ENCODE measurements at regions not wholly inside any gene's neighbourhood (a gene's known extent, or its start where the extent isn't known, plus 50 kb on each side); places are given as distances from the start of the nearest gene placed in this dataset.

DNA sequence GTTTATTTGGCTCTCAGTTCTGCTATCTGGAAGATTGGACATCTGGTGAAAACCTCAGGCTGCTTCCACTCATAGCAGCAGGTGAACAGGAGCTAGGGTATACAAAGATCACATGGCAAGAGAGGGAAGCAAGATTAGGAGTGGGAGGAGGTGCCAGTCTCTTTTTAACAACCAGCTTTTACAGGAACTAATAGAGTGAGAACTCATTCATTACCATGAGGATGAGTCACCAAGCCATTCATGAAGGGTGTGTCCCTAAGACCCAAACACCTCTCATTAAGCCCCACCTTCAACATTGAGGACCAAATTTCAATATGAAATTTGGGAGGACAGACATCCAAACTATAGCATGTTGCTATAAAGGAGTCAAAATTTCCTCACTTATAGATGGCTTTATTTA, 85.4 kb upstream of the HCRTR2 start:
- no peak for TF ChIP-seq CTCF (IDR thresholded peaks at IDR 0.05)
- Histone ChIP-seq H3K27me3 (replicated peaks; ENCODE audit: insufficient read depth) (no peaks in the 10 kb centered on the region), H3K27ac (no peak overlapping the region), H3K9me3 (no peaks in the 10 kb centered on the region), H3K4me3 (no peak overlapping the region), H3K4me1 (ENCODE audit: control insufficient read depth in 1 of 2, low read depth in 2 of 2) (no peaks in the 10 kb centered on the region), H3K36me3 (no peaks in the 10 kb centered on the region)
- no peak for ATAC-seq (ENCODE audit: insufficient number of reproducible peaks, low FRiP score, low read depth)
- no peak for DNase-seq (ENCODE audit: low spot score)

- H3K9me3 ChIP-seq = no peaks in the 10 kb centered on the region
- TF ChIP-seq CTCF (IDR thresholded peaks at IDR 0.05) = no peak
- H3K27ac ChIP-seq = no peak overlapping the region
- no peaks in the 10 kb centered on the region for H3K4me1 ChIP-seq (ENCODE audit: control insufficient read depth in 1 of 2, low read depth in 2 of 2)
- no peaks in the 10 kb centered on the region for H3K27me3 ChIP-seq (replicated peaks; ENCODE audit: insufficient read depth)
- DNase-seq (ENCODE audit: low spot score) (no peak), ATAC-seq (ENCODE audit: insufficient number of reproducible peaks, low FRiP score, low read depth) (no peak)
- no peak overlapping the region for H3K4me3 ChIP-seq
- H3K36me3 ChIP-seq = no peaks in the 10 kb centered on the region
Observed at GRCh38 chr6:55089325-55089724, 85.0 kb upstream of the HCRTR2 start.

DNA sequence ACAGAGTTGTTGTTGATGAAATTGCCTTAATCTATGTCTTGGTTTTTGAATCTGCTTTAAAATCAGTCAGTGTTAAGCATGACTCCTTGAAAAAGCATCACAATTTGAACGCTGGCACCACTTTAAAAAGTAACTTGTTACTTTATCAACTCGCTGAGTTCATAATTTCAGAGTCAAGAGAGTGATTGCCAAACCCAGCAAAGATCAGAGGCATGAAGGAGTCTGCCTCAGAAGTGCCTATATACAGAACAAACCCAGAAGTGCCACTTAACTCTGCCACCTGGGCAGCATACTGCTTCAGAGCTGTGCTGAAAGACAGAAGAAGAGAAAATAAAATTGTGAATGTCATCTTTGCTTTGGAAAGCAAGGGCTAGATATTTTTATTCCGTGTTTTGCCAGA, 73.6 kb upstream of the HCRTR2 start:
- ATAC-seq (ENCODE audit: insufficient number of reproducible peaks, low FRiP score, low read depth) = no peak
- Histone ChIP-seq H3K4me1 (ENCODE audit: control insufficient read depth in 1 of 2, low read depth in 2 of 2) (no peaks in the 10 kb centered on the region), H3K36me3 (no peaks in the 10 kb centered on the region), H3K27ac (no peak overlapping the region), H3K4me3 (no peak overlapping the region), H3K27me3 (replicated peaks; ENCODE audit: insufficient read depth) (no peaks in the 10 kb centered on the region), H3K9me3 (no peaks in the 10 kb centered on the region)
- TF ChIP-seq CTCF (IDR thresholded peaks at IDR 0.05) = no peak
- no peak for DNase-seq (ENCODE audit: low spot score)

- Histone ChIP-seq H3K4me1 (ENCODE audit: control insufficient read depth in 1 of 2, low read depth in 2 of 2) (no peaks in the 10 kb centered on the region), H3K27me3 (replicated peaks; ENCODE audit: insufficient read depth) (no peaks in the 10 kb centered on the region), H3K4me3 (no peak overlapping the region), H3K9me3 (no peaks in the 10 kb centered on the region), H3K36me3 (no peaks in the 10 kb centered on the region), H3K27ac (no peak overlapping the region)
- no peak for DNase-seq (ENCODE audit: low spot score)
- no peak for ATAC-seq (ENCODE audit: insufficient number of reproducible peaks, low FRiP score, low read depth)
- no peak for TF ChIP-seq CTCF (IDR thresholded peaks at IDR 0.05)
Observed at GRCh38 chr6:55101157-55101556, 73.2 kb upstream of the HCRTR2 start.

DNA sequence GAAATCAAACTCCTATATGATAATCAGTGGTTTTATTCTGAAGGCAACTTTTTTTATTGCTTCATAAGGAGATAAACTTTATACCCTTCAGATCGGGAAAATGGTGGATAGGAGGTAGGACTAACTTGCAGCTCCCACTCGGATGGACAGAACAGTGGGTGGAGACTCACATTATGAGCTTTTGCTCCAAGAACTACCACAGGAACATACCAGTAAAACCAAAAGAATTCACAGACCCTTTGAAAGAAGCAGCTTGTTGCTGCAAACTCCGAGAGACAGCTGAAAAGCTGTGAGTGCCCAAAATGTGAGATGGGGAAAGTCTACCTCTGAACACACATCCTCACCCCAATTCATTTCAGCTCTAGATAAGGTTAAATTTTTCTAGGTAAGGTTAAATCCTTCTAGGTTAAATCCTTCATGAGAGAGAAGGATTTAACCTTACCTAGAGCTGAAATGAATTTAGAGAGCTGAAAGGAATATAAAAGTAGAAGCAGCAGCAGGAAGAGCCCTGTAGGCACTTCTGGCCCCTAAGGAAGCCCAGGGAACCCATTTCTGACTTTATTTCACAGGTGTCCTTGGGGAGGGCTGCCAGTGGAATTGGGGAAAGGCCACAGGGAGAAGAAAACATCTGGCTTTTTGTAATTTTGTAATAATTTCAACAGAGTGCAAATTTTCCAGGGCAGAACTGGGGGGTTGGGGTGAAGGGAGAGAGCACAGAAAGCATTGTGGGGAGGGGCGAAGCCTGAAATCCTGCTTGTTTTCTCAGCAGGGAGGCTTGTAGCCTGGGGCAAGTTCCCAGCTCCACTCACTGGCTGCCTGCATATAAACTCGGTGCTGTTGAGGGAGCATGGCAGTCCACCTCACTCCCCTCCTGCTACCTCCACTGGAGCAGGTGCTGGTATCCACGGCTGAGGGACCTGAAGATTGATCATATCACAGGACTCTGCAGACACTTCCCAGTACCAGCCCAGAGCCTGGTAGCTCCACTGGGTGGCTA, 65.9 kb upstream of the HCRTR2 start:
- ATAC-seq (ENCODE audit: insufficient number of reproducible peaks, low FRiP score, low read depth) = no peak
- Histone ChIP-seq H3K4me1 (ENCODE audit: control insufficient read depth in 1 of 2, low read depth in 2 of 2) (no peaks in the 10 kb centered on the region), H3K27me3 (replicated peaks; ENCODE audit: insufficient read depth) (no peaks in the 10 kb centered on the region), H3K4me3 (no peak overlapping the region), H3K9me3 (no peaks in the 10 kb centered on the region), H3K36me3 (no peaks in the 10 kb centered on the region), H3K27ac (no peak overlapping the region)
- no peak for TF ChIP-seq CTCF (IDR thresholded peaks at IDR 0.05)
- no peak for DNase-seq (ENCODE audit: low spot score)
